GM18508 (cell line): ENCODE measurements at regions not wholly inside any gene's neighbourhood (a gene's known extent, or its start where the extent isn't known, plus 50 kb on each side); places are given as distances from the start of the nearest gene placed in this dataset.
"Not testable (repeated sequence)": the region's sequence is repeated elsewhere in the genome, so short reads cannot be mapped to it uniquely, and the experiment has no call there.

Source experiments
- ATAC-seq: cut with Tn5 transposase; IDR thresholded peaks from one replicate; pipeline ENCODE4 v1.9.1; 2021; ENCODE audit warnings: moderate number of reproducible peaks; ENCODE audit not compliant: insufficient read depth, unreplicated experiment

- no peak for ATAC-seq
Measured at GRCh38 chr5:2169430-2169808, 286.7 kb upstream of the IRX4 start.

- no peak for ATAC-seq
Measured at GRCh38 chr5:2168601-2169429, 286.1 kb upstream of the IRX4 start.

GRCh38 chr5:2167671-2168070 lies 284.9 kb upstream of the IRX4 start:
- ATAC-seq = no peak

- ATAC-seq = no peak
Measured at GRCh38 chr5:2166979-2167377, 284.3 kb upstream of the IRX4 start.

GRCh38 chr5:2166306-2166978 lies 283.7 kb upstream of the IRX4 start:
- ATAC-seq = no peak

GRCh38 chr5:2165615-2166305 lies 283.0 kb upstream of the IRX4 start:
- no peak for ATAC-seq

GRCh38 chr5:2165203-2165602 lies 282.5 kb upstream of the IRX4 start:
- no peak for ATAC-seq

- ATAC-seq = no peak
Measured at GRCh38 chr5:2164586-2164985, 281.9 kb upstream of the IRX4 start.

GRCh38 chr5:2163940-2164490 lies 281.3 kb upstream of the IRX4 start:
- ATAC-seq = no peak

- no peak for ATAC-seq
Measured at GRCh38 chr5:2163060-2163856, 280.5 kb upstream of the IRX4 start.

GRCh38 chr5:2160811-2161210 lies 278.1 kb upstream of the IRX4 start:
- no peak for ATAC-seq

GRCh38 chr5:2158767-2159166 lies 276.0 kb upstream of the IRX4 start:
- ATAC-seq = no peak

- ATAC-seq = no peak
Measured at GRCh38 chr5:2158109-2158508, 275.4 kb upstream of the IRX4 start.

- no peak for ATAC-seq
Measured at GRCh38 chr5:2157372-2157771, 274.6 kb upstream of the IRX4 start.

GRCh38 chr5:2156358-2157059 lies 273.8 kb upstream of the IRX4 start:
- ATAC-seq = no peak

- no peak for ATAC-seq
Measured at GRCh38 chr5:2155556-2155955, 272.8 kb upstream of the IRX4 start.

- no peak for ATAC-seq
Measured at GRCh38 chr5:2153802-2154201, 271.1 kb upstream of the IRX4 start.

- no peak for ATAC-seq
Measured at GRCh38 chr5:2153350-2153749, 270.6 kb upstream of the IRX4 start.

- ATAC-seq = not testable (repeated sequence)
Measured at GRCh38 chr5:2151301-2151888, 268.7 kb upstream of the IRX4 start.
